ENCODE measurements at regions not wholly inside any gene's neighbourhood (a gene's known extent, or its start where the extent isn't known, plus 50 kb on each side); places are given as distances from the start of the nearest gene placed in this dataset.
"Not testable (repeated sequence)": the region's sequence is repeated elsewhere in the genome, so short reads cannot be mapped to it uniquely, and the experiment has no call there.

DNA sequence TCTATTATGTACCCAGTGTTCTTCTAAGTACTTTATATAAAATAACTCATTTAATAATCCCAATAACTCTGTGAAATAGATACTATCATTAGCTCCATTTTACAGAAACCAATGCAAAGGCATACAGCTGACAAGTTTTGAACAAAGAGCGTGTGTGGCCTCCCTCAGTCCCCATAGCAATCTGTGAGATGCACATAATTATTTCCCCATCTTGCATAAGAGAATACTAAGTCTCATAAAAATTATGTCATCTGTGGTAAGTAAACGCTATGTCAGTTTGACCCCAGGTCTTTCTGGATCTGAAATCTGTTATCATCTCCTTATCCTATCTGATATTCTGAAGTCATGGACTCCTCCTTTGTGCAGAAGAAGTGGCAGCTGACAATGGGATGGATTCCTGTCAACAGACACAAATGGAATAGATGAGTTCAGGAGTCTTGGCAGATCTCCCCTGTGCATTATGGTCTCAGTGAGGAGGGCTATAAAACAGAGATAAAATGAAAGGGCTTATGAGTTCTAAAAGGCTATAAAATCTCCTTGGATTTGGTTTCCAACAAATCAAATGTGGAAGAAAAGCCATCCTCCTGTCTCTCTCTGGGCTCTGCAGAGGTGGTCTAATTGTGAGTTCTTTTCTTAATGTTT, 162.5 kb upstream of the TLE4 start:
- FAIRE-seq, result no peak

GRCh38 chr9:79425840-79426239, 145.9 kb upstream of the TLE4 start:
- no peak for FAIRE-seq

DNA sequence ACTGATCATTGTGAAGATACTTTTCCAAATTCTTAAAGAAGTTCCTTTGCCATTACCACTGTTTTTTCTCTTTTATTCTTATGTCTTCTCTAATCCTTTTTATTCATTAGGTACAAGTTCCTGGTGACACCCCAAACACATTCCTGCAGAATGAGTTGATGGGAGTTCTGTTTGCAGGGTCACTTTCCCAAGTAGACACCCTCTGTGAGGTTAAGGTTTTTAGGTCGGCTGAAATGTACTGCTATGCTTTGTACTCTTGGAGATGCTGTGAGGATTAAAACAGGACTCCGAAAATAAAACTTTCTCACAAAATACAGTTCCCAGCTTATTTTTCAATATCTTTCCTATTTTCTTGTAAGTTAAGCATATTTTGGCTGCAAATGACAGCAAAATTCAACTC, 143.3 kb upstream of the TLE4 start:
- no peak for FAIRE-seq

GRCh38 chr9:79430619-79431018, 141.1 kb upstream of the TLE4 start:
- no peak for FAIRE-seq

GRCh38 chr9:79431019-79431679, 140.6 kb upstream of the TLE4 start:
- FAIRE-seq, result no peak

GRCh38 chr9:79432485-79432884, 139.3 kb upstream of the TLE4 start:
- no peak for FAIRE-seq

GRCh38 chr9:79433703-79434102, 138.1 kb upstream of the TLE4 start:
- no peak for FAIRE-seq

DNA sequence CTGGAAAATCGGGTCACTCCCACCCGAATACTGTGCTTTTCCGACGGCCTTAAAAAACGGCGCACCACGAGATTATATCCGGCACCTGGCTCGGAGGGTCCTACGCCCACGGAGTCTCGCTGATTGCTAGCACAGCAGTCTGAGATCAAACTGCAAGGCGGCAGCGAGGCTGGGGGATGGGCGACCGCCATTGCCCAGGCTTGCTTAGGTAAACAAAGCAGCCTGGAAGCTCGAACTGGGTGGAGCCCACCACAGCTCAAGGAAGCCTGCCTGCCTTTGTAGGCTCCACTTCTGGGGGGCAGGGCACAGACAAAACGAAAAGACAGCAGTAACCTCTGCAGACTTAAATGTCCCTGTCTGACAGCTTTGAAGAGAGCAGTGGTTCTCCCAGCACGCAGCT, 132.5 kb upstream of the TLE4 start:
- FAIRE-seq, result not testable (repeated sequence)

- FAIRE-seq, result no peak
Measured at GRCh38 chr9:79446523-79447307, 125.0 kb upstream of the TLE4 start.

- FAIRE-seq, result no peak
Measured at GRCh38 chr9:79447308-79447605, 124.5 kb upstream of the TLE4 start.

DNA sequence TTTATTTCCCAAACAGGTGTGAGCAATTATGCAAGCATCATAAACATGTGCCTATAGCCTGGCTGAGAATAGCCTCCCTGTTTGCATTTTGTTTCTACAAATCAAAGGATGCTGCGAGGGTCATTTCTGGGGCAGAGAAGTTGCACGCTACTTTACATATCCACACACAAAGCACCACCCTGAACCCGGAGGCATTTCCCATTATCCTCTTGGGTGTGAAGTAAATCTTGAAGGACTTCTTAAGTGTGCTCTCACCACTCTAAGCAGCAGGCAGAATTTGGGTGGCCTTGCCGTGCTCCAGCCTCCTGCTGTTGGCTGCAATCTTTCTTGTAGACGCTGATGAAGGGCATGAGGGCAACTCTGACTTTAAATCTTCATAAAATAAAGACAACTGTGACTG, 124.0 kb upstream of the TLE4 start:
- no peak for FAIRE-seq

DNA sequence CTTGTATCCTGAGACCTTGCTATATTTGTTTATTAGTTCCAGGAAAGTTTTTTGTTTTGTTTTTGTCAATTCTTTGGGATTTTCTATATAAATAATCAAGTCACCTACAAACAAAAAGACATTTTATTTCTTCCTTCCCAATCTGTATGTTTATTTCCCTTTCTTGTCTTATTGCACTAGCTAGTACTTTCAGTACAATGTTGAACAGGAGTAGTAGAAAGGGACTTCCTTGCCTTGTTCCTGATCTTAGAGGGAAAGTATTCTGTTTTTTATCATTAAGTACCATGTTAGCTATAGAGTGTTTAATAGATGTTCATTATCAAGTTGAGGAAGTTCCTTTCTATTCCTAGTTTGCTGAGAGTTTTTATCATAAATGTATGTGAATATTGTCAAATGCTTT, 119.5 kb upstream of the TLE4 start:
- FAIRE-seq, result no peak

DNA sequence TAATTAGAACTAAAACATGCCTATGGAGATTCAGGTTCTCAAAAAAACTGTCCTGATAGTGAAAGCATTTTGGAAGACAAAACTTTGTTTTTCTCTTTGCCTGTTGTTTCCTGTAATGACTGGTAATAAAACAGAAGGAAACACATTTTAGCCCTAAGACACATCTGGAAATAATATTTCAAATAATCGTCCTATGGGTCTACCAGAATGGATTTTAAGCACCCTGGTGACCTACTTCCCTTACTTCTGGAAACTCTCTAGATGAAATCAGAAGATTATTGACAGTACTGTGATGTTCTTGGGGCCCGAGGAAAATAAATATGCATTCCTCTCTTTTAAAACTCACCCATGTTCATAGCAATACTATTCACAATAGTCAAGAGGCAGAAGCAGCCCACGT, 110.1 kb upstream of the TLE4 start:
- FAIRE-seq, result no peak

GRCh38 chr9:79465156-79465555, 106.6 kb upstream of the TLE4 start:
- FAIRE-seq, result no peak

DNA sequence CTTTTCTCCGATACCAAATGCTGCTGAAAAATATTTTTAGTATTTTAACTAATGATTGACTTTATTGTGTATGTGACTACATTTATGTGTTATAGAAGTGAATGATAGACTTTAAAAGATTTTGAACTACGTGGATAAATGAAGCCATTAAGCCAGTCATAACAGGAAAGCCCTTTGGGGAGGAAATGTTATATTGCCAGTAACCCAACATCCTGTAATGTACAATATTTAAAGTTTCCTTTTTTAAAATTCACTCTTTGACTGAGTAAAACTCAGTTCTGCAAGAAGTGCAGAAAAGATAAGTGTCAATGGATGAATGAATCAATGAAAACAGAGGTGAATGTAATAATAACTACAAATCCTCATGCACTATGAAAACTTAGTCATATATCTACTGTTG, 102.6 kb upstream of the TLE4 start:
- FAIRE-seq, result no peak

DNA sequence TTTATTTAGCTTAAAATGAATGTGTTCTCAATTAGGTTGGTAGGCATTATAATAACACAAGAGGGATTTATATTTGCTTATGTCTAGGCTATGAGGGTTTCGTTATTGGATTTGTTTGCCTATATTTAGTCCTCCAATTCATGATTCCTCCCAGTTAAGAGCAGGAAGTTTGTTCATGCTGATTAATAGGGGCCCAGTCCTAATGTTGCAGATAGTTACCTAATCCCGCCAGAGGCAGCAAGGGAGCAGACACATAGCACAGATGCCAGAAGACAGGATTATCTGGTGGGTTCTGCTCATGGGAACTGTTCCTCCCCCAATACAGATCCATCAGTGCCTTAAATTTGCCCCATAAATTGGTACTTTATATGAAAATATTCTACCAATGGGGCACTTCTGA, 100.8 kb upstream of the TLE4 start:
- FAIRE-seq, result no peak

DNA sequence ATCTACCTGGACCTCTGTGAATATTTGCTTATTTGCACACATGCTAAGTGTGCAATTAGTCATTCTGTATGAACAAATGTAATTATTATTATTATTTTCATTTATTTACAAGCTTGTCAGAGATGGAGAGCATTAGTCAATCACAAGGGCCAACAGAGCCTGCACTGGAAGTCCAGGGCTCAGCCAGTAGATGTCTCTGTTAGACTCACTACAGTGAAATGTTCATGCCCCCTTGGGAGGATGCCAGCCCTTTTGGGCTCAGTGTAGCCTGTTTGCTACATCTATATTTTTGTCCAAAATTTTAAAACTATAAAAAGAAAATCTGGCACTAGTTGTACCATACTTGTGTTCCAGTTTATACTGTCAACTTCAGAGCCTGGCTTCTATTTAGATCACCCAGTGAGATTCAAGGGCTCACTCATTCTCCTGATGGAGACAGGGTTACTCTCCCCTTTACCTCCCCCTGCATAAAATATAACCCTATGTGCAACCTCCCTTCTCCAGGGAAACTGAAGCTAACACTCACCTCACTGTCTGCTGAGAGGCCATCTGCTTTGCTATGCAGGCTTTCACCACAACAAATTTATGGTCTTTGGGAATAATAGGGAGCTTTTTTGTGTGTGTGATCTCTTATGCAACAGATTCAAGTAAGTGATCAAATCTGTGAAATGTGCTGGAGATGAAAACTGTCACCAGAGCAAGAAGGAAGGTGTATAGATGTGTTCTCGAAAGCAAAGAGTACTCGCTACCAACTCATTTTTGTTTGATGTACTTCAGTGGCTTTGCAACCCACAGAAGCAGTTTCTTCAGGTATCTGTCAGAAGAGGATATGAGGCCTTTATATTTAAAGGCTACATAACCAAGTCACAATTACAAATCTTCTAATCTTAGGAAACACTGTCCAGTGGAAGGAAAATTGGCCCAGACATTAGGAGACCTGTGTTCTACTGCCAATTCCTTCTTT, 99.9 kb upstream of the TLE4 start:
- FAIRE-seq, result no peak

GRCh38 chr9:79473704-79474103, 98.1 kb upstream of the TLE4 start:
- no peak for FAIRE-seq

DNA sequence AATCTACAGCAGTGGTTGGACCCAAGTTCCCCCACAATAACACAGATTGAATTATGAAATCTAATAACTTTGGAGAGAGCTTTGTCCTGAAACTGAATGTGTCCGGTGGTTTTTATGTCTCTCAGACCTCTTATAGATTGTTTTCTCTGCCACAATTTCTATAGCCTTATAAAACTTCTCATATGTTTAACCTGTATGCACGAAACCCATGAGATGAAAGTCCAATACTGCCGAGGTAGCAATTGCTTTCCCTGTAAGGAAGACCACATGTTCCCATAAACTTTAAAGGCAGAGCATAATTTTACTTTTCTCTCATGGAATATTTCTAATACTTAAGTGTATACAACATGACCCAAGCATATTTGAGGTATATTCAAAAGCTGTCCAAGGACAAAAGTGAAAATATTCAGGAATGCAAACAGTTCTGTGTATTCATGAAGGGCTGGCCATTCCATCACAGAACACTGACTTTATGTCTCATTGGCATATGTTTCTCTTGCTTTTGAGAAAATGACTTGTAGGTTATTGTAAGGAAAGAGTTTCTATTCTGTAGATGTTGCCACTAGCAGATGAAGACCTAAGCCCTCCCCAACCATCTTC, 94.4 kb upstream of the TLE4 start:
- FAIRE-seq, result no peak

DNA sequence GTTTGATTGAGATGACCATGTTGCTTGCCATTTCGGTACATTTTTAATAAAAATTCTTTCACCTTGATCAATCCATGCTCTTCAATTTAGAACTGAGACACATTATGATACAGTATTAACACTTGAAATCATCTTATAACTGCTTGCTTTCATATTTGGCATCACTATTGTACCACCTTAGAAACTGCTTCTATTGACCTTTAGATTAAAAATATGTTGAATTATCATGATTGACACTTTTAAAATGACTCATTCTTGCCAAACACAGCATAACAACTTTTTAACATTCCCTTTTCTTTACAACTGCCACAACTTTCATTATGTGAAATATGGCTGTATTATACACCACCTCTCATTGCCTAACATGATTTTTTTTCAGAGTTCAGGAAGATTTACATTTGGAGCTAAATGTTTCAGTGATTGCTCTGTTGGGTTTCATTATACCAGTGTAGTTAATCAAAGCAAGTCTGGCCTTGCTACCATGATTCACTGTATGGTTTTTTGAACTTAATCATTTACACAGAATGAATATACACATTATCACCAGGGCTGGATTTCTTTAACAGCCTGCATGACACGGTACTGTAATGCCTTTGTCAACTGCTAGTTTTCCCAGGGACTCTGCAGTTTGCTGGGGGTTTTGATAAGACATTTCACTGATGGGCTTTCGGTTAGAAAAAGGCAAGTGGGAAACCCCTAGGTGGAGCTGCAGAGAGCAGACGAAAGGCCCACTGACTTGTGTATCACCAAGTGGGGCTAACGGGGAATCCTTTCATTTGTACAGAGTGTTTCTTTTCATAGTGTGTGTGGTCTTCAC, 93.6 kb upstream of the TLE4 start:
- FAIRE-seq, result no peak

DNA sequence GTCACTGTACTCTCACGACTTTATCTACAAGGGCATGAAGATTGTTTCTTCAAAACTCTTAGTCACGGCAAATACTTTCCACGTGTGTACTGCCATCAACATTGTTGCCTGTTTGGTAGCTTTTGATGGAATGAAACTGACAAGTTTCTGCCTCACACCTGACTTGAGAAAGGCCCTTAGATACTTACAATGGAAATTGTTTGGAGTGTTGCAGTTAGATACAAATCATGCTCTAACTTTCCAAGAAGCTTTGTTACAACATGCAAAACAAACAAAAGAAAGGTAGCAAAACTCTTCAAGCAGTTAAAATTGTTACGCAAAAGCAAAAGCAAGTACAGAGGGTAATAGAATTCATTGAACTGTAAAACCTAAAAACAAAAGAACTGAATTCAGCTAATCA, 91.1 kb upstream of the TLE4 start:
- FAIRE-seq, result no peak

Data from islet of Langerhans (tissue), 1 donor.